SK-N-SH (cell line): ENCODE measurements at regions not wholly inside any gene's neighbourhood (a gene's known extent, or its start where the extent isn't known, plus 50 kb on each side); places are given as distances from the start of the nearest gene placed in this dataset.

ENCODE experiments used
- CHD2 ChIP-seq: fragments of 150-350 bp; IDR thresholded peaks from 2 replicates; pipeline ENCODE4 v1.6.1; 2018; ENCODE audit warnings: low read length; ENCODE audit not compliant: partially characterized antibody
- CTCF ChIP-seq: fragments of 200-600 bp; sonication (generic); IDR thresholded peaks from 2 replicates; pipeline ENCODE4 v1.6.1; 2017; ENCODE audit warnings: antibody characterized with exemption, mild to moderate bottlenecking, moderate library complexity
- EP300 ChIP-seq, 2 experiments: IDR thresholded peaks; 2 replicates each; pipeline versions ENCODE4 v1.4.0 to v1.6.1; 2012; ENCODE audit warnings: borderline replicate concordance in 1 of 2, low read depth in 1 of 2, low read length in 1 of 2
- EZH2phosphoT487 ChIP-seq: fragments of 200-600 bp; sonication (generic); IDR thresholded peaks from 2 replicates; pipeline ENCODE4 v1.6.1; 2017; ENCODE audit warnings: low read depth, mixed run types, mild to moderate bottlenecking, antibody characterized with exemption, moderate library complexity, borderline replicate concordance
- FOSL2 ChIP-seq: IDR thresholded peaks from 2 replicates; pipeline ENCODE4 v1.4.0; 2012; ENCODE audit warnings: low read depth, mild to moderate bottlenecking, moderate library complexity, borderline replicate concordance
- GATA2 ChIP-seq: sonication (generic); formaldehyde crosslinking; IDR thresholded peaks from 2 replicates; pipeline ENCODE4 v1.5.0; 2020; ENCODE audit warnings: mild to moderate bottlenecking, missing genetic modification reagents
- JUND ChIP-seq: IDR thresholded peaks from 2 replicates; pipeline ENCODE4 v1.4.0; 2012
- MAX ChIP-seq: IDR thresholded peaks from 2 replicates; pipeline ENCODE4 v1.4.0; 2012; ENCODE audit warnings: low read depth
- POLR2AphosphoS5 ChIP-seq: IDR thresholded peaks from 2 replicates; pipeline ENCODE4 v1.6.1; 2012; ENCODE audit warnings: low read depth, low read length
- RAD21 ChIP-seq: IDR thresholded peaks from 2 replicates; pipeline ENCODE4 v1.6.1; 2012; ENCODE audit warnings: mild to moderate bottlenecking, low read length
- REST ChIP-seq: IDR thresholded peaks from 2 replicates; pipeline ENCODE4 v1.6.1; 2012; ENCODE audit warnings: mild to moderate bottlenecking, low read depth, low read length, moderate library complexity
- SMC3 ChIP-seq: IDR thresholded peaks from 2 replicates; pipeline ENCODE4 v1.6.1; 2012; ENCODE audit warnings: low read depth, low read length, improper control_type of control experiment
- TAF1 ChIP-seq: IDR thresholded peaks from 2 replicates; pipeline ENCODE4 v1.6.1; 2012; ENCODE audit warnings: low read depth, mild to moderate bottlenecking, low read length, moderate library complexity, borderline replicate concordance
- YY1 ChIP-seq: IDR thresholded peaks from 2 replicates; pipeline ENCODE4 v1.4.0; 2012; ENCODE audit warnings: low read depth, mild to moderate bottlenecking

- no peak for TF ChIP-seq REST
- TF ChIP-seq CTCF: no peak
- TF ChIP-seq POLR2AphosphoS5: no peak
- no peak for TF ChIP-seq EP300 (IDR thresholded peaks at IDR 0.05; ENCODE audit: borderline replicate concordance in 1 of 2, low read depth in 1 of 2, low read length in 1 of 2)
- no peak for TF ChIP-seq TAF1
- no peak for TF ChIP-seq SMC3
- no peak for TF ChIP-seq YY1
- TF ChIP-seq CHD2: no peak
- TF ChIP-seq MAX: no peak
- no peak for TF ChIP-seq EZH2phosphoT487
- TF ChIP-seq JUND: no peak
- TF ChIP-seq FOSL2: no peak
- TF ChIP-seq RAD21: no peak
- no peak for TF ChIP-seq GATA2 (CRISPR knock-in tag)
These were observed 63.2 kb upstream of the EXOC6 start for GRCh38 chr10:92785118-92785517.
